ENCODE measurements at regions not wholly inside any gene's neighbourhood (a gene's known extent, or its start where the extent isn't known, plus 50 kb on each side); places are given as distances from the start of the nearest gene placed in this dataset.

DNA sequence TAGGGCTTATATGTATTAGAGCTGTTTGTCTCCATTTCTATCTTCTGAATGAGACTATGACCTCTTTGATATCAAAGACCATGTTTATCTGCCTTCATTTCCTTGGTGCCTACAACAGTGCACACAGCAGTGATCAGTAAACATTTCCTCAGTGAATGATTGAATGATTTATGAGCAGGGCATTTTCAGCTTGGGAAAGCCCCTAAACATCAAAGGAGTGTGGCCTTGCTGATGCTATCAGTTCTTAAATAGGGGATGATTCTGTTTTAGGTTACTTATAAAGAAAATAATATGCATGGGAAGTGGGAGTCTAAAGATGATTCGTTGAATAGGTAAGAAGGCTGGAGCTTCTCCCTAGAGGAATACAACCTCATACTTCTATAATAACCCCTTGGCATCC lies 425.3 kb downstream of the ZNF521 start:
- ATAC-seq (no peak), DNase-seq (no peak)
- TF ChIP-seq, protein P1, sequence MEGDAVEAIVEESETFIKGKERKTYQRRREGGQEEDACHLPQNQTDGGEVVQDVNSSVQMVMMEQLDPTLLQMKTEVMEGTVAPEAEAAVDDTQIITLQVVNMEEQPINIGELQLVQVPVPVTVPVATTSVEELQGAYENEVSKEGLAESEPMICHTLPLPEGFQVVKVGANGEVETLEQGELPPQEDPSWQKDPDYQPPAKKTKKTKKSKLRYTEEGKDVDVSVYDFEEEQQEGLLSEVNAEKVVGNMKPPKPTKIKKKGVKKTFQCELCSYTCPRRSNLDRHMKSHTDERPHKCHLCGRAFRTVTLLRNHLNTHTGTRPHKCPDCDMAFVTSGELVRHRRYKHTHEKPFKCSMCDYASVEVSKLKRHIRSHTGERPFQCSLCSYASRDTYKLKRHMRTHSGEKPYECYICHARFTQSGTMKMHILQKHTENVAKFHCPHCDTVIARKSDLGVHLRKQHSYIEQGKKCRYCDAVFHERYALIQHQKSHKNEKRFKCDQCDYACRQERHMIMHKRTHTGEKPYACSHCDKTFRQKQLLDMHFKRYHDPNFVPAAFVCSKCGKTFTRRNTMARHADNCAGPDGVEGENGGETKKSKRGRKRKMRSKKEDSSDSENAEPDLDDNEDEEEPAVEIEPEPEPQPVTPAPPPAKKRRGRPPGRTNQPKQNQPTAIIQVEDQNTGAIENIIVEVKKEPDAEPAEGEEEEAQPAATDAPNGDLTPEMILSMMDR (IDR thresholded peaks at IDR 0.05), result no peak

DNA sequence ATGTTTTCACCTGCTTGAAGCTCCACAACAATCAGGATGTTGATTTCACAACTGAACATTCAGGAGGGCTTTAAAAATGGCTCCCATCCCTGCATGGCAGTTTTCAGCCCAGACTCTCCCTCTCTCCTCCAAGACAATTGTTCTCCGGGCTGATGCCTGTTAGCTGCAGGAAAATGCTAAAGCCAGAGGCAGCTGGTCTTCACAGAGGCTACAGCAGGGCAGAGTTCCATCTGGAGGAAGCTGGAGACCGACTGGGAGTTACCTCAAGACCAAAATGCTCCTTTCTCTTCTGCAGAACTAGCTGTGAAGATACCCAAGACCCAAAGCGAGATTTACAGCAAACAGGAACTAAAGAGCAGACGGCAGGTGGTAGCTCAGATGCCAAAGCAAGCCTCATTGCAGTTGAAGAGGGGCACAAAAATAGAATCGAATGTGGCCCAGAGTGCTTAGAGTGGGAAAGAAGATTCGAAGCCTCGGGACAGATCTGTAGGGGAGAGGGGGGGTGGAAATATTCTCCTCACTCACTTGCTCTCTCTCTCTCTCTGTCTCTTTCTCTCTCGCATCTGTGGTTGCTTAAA lies 423.6 kb downstream of the ZNF521 start:
- H3K36me3 ChIP-seq, result no peaks in the 10 kb centered on the region
- no peaks in the 10 kb centered on the region for H3K4me1 ChIP-seq
- no peak overlapping the region for H3K27ac ChIP-seq
- intact Hi-C loops (cut with DNase I), result no loop called here
- no peak for ATAC-seq
- no peaks in the 10 kb centered on the region for H3K27me3 ChIP-seq
- TF ChIP-seq, protein P1 (IDR thresholded peaks at IDR 0.05), result no peak
- no peak for FAIRE-seq
- DNase-seq, result no peak
- no peaks in the 10 kb centered on the region for H3K9me3 ChIP-seq
- H3K4me3 ChIP-seq, result no peak overlapping the region
- WGBS, 2 donors, result 58 to 69% methylated on average over 8 of the region's 8 CpGs

More for the DNA sequence above, 425.3 kb downstream of the ZNF521 start:
- H3K36me3 ChIP-seq, result no peaks in the 10 kb centered on the region
- intact Hi-C loops (cut with DNase I), result no loop called here
- WGBS, 2 donors, result 32 to 46% methylated on average over 1 of the region's 1 CpG
- FAIRE-seq, result no peak
- no peaks in the 10 kb centered on the region for H3K9me3 ChIP-seq
- H3K27me3 ChIP-seq, result no peaks in the 10 kb centered on the region
- no peaks in the 10 kb centered on the region for H3K4me1 ChIP-seq
- H3K4me3 ChIP-seq, result no peak overlapping the region
- H3K27ac ChIP-seq, result no peak overlapping the region

DNA sequence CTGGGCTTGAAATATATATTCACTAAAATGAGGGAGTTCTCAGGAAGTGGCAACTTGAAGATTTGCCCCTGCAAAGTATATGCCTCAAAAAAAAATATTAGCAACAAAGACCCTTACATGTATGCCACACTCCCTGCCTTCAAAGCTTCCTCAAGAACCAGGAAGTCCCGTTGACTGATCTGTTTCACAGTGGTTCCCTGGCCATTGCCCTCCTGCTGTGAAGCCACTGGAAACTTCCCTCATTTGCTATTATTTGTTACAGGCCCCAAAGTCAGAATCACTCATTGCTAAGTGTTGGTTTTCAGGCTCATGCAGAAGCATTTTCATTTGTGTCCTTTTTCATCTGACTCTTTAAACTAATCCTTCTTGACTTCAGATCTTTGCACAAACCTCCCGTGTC lies 421.5 kb downstream of the ZNF521 start:
- 49 to 61% methylated on average over 2 of the region's 2 CpGs for WGBS, 2 donors
- Histone ChIP-seq H3K9me3 (no peaks in the 10 kb centered on the region), H3K4me3 (no peak overlapping the region), H3K27ac (no peak overlapping the region), H3K4me1 (no peaks in the 10 kb centered on the region), H3K36me3 (no peaks in the 10 kb centered on the region), H3K27me3 (no peaks in the 10 kb centered on the region)
- intact Hi-C loops (cut with DNase I), result no loop called here
- TF ChIP-seq, protein P1 (IDR thresholded peaks at IDR 0.05), result no peak
- DNase-seq, result no peak
- no peak for ATAC-seq
- FAIRE-seq, result no peak

DNA sequence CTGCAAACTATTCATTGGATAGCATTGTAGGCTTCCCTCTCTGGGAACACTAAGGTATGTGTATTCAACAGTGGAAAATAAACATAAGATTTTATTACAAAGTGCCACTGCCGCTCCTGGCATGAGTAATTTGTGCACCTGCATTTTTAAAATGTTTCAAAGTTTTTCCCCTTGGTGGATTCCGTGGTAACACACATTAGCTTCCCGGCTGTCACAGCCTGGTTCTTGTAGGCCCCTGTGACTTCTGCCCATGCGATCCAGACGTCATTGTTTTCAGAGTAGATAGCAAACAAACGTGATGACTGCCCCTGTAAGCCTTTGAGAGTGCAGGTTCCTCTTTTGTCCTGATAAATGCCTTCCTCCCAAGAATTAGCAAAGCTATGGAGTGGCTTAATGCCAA lies 421.0 kb downstream of the ZNF521 start:
- no peak overlapping the region for H3K27ac ChIP-seq
- ATAC-seq (peak in 3 of 4 donors; percentile 28 to 68 (median 68)), FAIRE-seq (no peak), DNase-seq (peak in 1 of 6 donors; percentile 3)
- no peaks in the 10 kb centered on the region for H3K4me1 ChIP-seq
- H3K36me3 ChIP-seq, result no peaks in the 10 kb centered on the region
- no peak overlapping the region for H3K4me3 ChIP-seq
- H3K9me3 ChIP-seq, result no peaks in the 10 kb centered on the region
- TF ChIP-seq, protein P1 (IDR thresholded peaks at IDR 0.05), result no peak
- no peaks in the 10 kb centered on the region for H3K27me3 ChIP-seq
- intact Hi-C loops (cut with DNase I), result no loop called here
- 12 to 15% methylated on average over 6 of the region's 6 CpGs for WGBS, 2 donors

DNA sequence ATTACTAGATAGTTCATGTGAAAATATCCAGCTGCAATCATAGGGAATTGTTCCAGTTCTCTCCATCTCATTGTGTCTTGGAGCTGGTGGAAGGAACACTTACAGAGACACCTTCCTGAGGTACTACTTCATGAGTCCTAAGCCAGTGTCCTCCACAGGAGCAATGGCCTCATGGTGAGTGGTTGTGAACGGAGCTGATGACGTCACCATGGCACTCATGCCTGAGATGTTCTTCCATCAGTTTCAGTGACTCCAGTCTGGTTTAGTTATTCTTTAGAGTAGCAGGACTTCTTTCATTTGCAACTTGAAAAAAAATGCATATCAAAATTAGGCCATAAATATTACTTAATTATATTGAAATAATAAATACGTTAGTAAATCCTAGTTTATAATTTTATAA lies 418.6 kb downstream of the ZNF521 start:
- H3K9me3 ChIP-seq, result no peaks in the 10 kb centered on the region
- DNase-seq (no peak), ATAC-seq (no peak), FAIRE-seq (no peak)
- H3K27ac ChIP-seq, result no peak overlapping the region
- H3K27me3 ChIP-seq, result no peaks in the 10 kb centered on the region
- intact Hi-C loops (cut with DNase I), result no loop called here
- no peak overlapping the region for H3K4me3 ChIP-seq
- no peaks in the 10 kb centered on the region for H3K4me1 ChIP-seq
- TF ChIP-seq, protein P1 (IDR thresholded peaks at IDR 0.05), result no peak
- H3K36me3 ChIP-seq, result no peaks in the 10 kb centered on the region
- WGBS, 2 donors, result 84 to 90% methylated on average over 3 of the region's 3 CpGs
